ENCODE measurements at regions not wholly inside any gene's neighbourhood (a gene's known extent, or its start where the extent isn't known, plus 50 kb on each side); places are given as distances from the start of the nearest gene placed in this dataset.

- TF ChIP-seq, protein P1, sequence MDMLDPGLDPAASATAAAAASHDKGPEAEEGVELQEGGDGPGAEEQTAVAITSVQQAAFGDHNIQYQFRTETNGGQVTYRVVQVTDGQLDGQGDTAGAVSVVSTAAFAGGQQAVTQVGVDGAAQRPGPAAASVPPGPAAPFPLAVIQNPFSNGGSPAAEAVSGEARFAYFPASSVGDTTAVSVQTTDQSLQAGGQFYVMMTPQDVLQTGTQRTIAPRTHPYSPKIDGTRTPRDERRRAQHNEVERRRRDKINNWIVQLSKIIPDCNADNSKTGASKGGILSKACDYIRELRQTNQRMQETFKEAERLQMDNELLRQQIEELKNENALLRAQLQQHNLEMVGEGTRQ (CRISPR knock-in tag; IDR thresholded peaks at IDR 0.05): no peak
- TF ChIP-seq MXD4 (CRISPR knock-in tag; IDR thresholded peaks at IDR 0.05; ENCODE audit: borderline replicate concordance) (no peak), KAT7 (CRISPR knock-in tag; IDR thresholded peaks at IDR 0.05; ENCODE audit: borderline replicate concordance) (no peak)
Measured at GRCh38 chr12:126936181-126936851, 1330.7 kb upstream of the TMEM132C start.
